ENCODE measurements at regions not wholly inside any gene's neighbourhood (a gene's known extent, or its start where the extent isn't known, plus 50 kb on each side); places are given as distances from the start of the nearest gene placed in this dataset.

DNA sequence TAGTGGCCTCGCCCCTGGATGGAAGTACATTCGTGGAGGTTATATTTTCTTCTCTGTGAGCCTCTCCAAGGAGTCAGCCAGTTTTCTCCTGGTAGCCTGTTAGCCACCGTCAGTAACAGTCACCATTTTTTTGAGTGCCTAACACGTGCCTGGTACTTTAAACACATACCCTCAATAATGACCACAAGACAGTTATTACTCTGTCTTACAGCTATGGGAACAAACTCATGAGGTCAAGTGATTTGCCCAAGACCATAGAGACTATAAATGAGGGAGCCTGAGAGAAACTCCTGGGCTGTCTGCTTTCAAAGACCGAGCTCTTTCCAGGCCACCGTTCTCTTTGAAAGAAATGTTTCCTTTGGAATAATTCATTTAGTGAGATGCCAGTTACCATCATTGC lies 90.4 kb downstream of the PALM2AKAP2 start:
- TF ChIP-seq, protein P1, sequence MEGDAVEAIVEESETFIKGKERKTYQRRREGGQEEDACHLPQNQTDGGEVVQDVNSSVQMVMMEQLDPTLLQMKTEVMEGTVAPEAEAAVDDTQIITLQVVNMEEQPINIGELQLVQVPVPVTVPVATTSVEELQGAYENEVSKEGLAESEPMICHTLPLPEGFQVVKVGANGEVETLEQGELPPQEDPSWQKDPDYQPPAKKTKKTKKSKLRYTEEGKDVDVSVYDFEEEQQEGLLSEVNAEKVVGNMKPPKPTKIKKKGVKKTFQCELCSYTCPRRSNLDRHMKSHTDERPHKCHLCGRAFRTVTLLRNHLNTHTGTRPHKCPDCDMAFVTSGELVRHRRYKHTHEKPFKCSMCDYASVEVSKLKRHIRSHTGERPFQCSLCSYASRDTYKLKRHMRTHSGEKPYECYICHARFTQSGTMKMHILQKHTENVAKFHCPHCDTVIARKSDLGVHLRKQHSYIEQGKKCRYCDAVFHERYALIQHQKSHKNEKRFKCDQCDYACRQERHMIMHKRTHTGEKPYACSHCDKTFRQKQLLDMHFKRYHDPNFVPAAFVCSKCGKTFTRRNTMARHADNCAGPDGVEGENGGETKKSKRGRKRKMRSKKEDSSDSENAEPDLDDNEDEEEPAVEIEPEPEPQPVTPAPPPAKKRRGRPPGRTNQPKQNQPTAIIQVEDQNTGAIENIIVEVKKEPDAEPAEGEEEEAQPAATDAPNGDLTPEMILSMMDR (IDR thresholded peaks at IDR 0.05), result no peak
- TF ChIP-seq EZH2 (IDR thresholded peaks at IDR 0.05; ENCODE audit: borderline replicate concordance, insufficient read depth, low read depth, low read length, poor library complexity, severe bottlenecking), result no peak

Measured in B cell (primary cell).